Mesendoderm (in vitro differentiated cells): ENCODE measurements at regions not wholly inside any gene's neighbourhood (a gene's known extent, or its start where the extent isn't known, plus 50 kb on each side); places are given as distances from the start of the nearest gene placed in this dataset.

Experiments
- DNase-seq: peaks from one replicate; pipeline ENCODE4 v3.0.0; 2013
- H2AK5ac ChIP-seq: 2 replicates; pipeline ENCODE4 v1.6.1; 2013; ENCODE audit warnings: low read length, inconsistent platforms
- H2BK120ac ChIP-seq: 2 replicates; pipeline ENCODE4 v1.6.1; 2013; ENCODE audit warnings: low read depth, mild to moderate bottlenecking, low read length, moderate library complexity, mixed read lengths
- H2BK15ac ChIP-seq: replicated peaks from 2 replicates; pipeline ENCODE4 v1.6.1; 2013; ENCODE audit warnings: low read depth, mild to moderate bottlenecking, moderate library complexity
- H2BK5ac ChIP-seq: 2 replicates; pipeline ENCODE4 v1.6.1; 2013; ENCODE audit warnings: low read length, inconsistent platforms
- H3K18ac ChIP-seq: 2 replicates; pipeline ENCODE4 v1.6.1; 2013; ENCODE audit warnings: mild to moderate bottlenecking, low read length, mixed read lengths
- H3K23ac ChIP-seq: one replicate; pipeline ENCODE4 v1.6.1; 2013; ENCODE audit warnings: low read length
- H3K27ac ChIP-seq: 2 replicates; pipeline ENCODE4 v1.5.1; 2013; ENCODE audit warnings: low read depth, mild to moderate bottlenecking, inconsistent platforms, low read length, moderate library complexity
- H3K27me3 ChIP-seq: 2 replicates; pipeline ENCODE4 v1.6.1; 2013; ENCODE audit warnings: low read length, control low read depth, mild to moderate bottlenecking, inconsistent platforms; ENCODE audit not compliant: insufficient read depth, poor library complexity
- H3K36me3 ChIP-seq: 2 replicates; pipeline ENCODE4 v1.6.1; 2013; ENCODE audit warnings: low read length, inconsistent platforms; ENCODE audit not compliant: control insufficient read depth, insufficient read depth
- H3K4ac ChIP-seq: one replicate; pipeline ENCODE4 v1.6.1; 2013; ENCODE audit warnings: low read depth, mild to moderate bottlenecking, low read length, moderate library complexity
- H3K4me1 ChIP-seq: 2 replicates; pipeline ENCODE4 v1.6.1; 2013; ENCODE audit warnings: low read depth, low read length, inconsistent platforms; ENCODE audit not compliant: control insufficient read depth
- H3K4me2 ChIP-seq: 2 replicates; pipeline ENCODE4 v1.6.1; 2013; ENCODE audit warnings: low read length
- H3K4me3 ChIP-seq: 2 replicates; pipeline ENCODE4 v1.5.1; 2013; ENCODE audit warnings: mild to moderate bottlenecking, low read length
- H3K56ac ChIP-seq: one replicate; pipeline ENCODE4 v1.6.1; 2013; ENCODE audit warnings: low read length
- H3K79me1 ChIP-seq: 2 replicates; pipeline ENCODE4 v1.6.1; 2013; ENCODE audit warnings: low read length, inconsistent platforms
- H3K79me2 ChIP-seq: 2 replicates; pipeline ENCODE4 v1.6.1; 2013; ENCODE audit warnings: mild to moderate bottlenecking, low read length; ENCODE audit not compliant: control insufficient read depth, insufficient read depth
- H3K9ac ChIP-seq: 2 replicates; pipeline ENCODE4 v1.6.1; 2013; ENCODE audit warnings: low read length, inconsistent platforms
- H4K5ac ChIP-seq: one replicate; pipeline ENCODE4 v1.6.1; 2013; ENCODE audit warnings: low read length
- H4K8ac ChIP-seq: one replicate; pipeline ENCODE4 v1.6.1; 2013; ENCODE audit warnings: low read depth, mild to moderate bottlenecking, control low read depth, low read length, moderate library complexity
- WGBS: extraction: QIAGEN DNeasy Blood & Tissue Kit; methylation state at CpG from one replicate; pipeline ENCODE4 v1.1.7; 2013; ENCODE audit warnings: low lambda C conversion rate, missing lambda C conversion rate; ENCODE audit not compliant: insufficient coverage; ENCODE audit errors: extremely low coverage; 5-methylcytosine and 5-hydroxymethylcytosine counted together

DNA sequence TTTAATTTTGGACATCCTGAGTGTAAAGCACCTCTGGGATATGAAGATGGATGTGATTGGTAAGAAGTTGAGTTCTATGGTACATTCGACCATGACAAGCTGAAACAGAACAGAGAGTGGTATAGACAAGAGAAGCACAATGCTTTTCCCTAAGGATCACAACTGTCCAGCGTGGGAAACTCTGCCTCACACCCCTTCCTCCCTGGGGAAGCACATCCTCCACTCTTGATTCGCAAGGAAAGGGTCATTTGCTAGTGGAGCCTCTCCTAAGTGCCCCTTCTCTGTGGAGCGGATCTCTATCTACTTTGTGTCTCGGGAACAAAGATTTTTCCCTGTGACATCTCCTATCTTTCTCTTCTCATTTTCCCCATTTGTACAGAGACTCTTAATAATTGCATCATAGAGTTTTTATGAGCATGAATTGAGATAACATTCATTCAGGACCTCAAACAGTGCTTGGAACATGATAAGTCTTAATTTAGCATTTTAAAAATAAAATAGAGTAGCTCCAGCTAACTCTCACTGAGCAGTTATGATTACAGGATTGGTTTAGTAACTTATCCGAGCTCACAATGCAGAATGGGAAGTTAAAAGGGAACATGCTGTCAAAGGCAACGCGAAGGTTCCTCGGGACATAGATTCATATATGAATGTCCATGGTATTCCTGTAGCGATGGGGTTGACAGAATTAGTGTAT is 775.2 kb downstream of the C6orf118 start:
- no peak overlapping the region for H2BK5ac ChIP-seq
- no peak overlapping the region for H3K4ac ChIP-seq
- no peaks in the 10 kb centered on the region for H3K79me1 ChIP-seq
- H2BK120ac ChIP-seq = no peak overlapping the region
- no peaks in the 10 kb centered on the region for H3K4me1 ChIP-seq
- no peaks in the 10 kb centered on the region for H3K27me3 ChIP-seq
- H3K23ac ChIP-seq = no peak overlapping the region
- H3K56ac ChIP-seq = no peak overlapping the region
- H3K18ac ChIP-seq = no peak overlapping the region
- DNase-seq = no peak
- no CpG with 5 or more reads among the region's 10 CpGs for WGBS
- H4K8ac ChIP-seq = no peak overlapping the region
- H3K9ac ChIP-seq = no peak overlapping the region
- no peak overlapping the region for H2AK5ac ChIP-seq
- H3K79me2 ChIP-seq = no peaks in the 10 kb centered on the region
- no peak overlapping the region for H3K4me2 ChIP-seq
- no peak overlapping the region for H3K27ac ChIP-seq
- no peak overlapping the region for H3K4me3 ChIP-seq
- no peak overlapping the region for H2BK15ac ChIP-seq
- H4K5ac ChIP-seq = no peak overlapping the region
- H3K36me3 ChIP-seq = no peaks in the 10 kb centered on the region

DNA sequence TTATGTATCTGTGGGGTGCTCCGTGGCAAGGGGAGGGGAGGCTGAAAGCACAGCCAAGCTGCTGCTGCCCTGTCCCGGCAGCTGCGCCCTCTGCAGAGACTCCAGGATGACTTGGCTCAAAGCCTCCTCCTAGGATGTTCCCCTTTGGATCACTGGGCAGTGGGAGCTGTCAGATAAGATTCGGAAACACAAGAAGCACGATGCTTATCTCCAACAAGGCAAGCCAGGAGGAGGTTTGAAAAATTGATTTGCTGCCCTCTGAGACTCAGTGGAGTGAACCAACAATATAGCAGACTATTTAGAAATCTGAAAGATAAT is 776.4 kb downstream of the C6orf118 start:
- Histone ChIP-seq H3K36me3 (no peaks in the 10 kb centered on the region), H3K4me3 (no peak overlapping the region), H2AK5ac (no peak overlapping the region), H3K4ac (no peak overlapping the region), H4K8ac (no peak overlapping the region), H2BK5ac (no peak overlapping the region), H4K5ac (no peak overlapping the region), H3K27ac (no peak overlapping the region), H3K18ac (no peak overlapping the region), H3K79me1 (no peaks in the 10 kb centered on the region), H3K23ac (no peak overlapping the region), H3K4me2 (no peak overlapping the region), H3K56ac (no peak overlapping the region), H2BK15ac (no peak overlapping the region), H3K9ac (no peak overlapping the region), H3K27me3 (no peaks in the 10 kb centered on the region), H3K79me2 (no peaks in the 10 kb centered on the region), H3K4me1 (no peaks in the 10 kb centered on the region), H2BK120ac (no peak overlapping the region)
- no CpG with 5 or more reads among the region's 5 CpGs for WGBS
- DNase-seq = peak; percentile 33

DNA sequence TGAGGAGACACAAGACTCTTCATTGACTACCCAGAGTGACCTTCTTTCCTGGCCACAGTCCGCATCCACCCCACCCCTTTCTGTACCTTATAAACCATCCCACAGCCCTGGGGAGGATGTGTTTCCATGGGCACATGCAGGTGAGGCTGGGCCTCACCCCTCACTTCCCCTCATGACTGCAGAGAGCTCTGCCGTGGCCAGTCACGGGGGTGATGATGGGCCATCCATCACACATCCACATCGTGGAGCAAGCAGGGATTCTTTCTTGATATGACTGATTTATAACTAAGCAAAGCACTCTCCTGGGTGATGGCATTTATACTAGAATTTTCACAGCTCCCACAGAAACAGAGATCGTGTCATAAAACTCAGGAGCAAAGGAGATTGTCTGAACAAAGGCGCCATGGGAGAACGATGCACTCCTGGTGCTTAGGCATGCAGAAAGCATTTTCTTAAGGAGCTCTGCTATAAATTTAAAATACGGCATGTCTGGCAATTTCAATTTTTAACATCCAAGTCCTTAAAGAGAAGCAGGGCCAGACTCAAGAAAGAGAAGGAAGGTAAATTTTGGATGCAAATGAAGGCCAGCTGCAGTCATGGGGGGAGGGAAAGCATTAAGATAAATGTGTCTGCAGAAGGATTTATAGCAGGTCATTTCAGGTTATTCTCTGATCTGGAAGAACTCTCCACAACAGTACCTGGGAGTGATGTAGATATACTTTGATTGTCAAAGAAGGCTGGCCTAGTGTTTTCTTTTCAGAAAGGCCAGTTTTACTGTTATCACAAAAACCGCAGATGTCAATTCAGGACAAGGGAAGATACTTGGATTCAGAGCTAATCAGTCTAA is 777.0 kb downstream of the C6orf118 start:
- no peak overlapping the region for H4K8ac ChIP-seq
- H3K79me1 ChIP-seq = no peaks in the 10 kb centered on the region
- no peak overlapping the region for H3K23ac ChIP-seq
- no peak overlapping the region for H2BK5ac ChIP-seq
- no peak overlapping the region for H3K4ac ChIP-seq
- H3K27ac ChIP-seq = no peak overlapping the region
- no peak overlapping the region for H2BK120ac ChIP-seq
- H3K27me3 ChIP-seq = no peaks in the 10 kb centered on the region
- no peak overlapping the region for H2BK15ac ChIP-seq
- no CpG with 5 or more reads among the region's 9 CpGs for WGBS
- H2AK5ac ChIP-seq = no peak overlapping the region
- no peak overlapping the region for H3K56ac ChIP-seq
- H3K4me2 ChIP-seq = no peak overlapping the region
- no peak overlapping the region for H3K4me3 ChIP-seq
- no peaks in the 10 kb centered on the region for H3K36me3 ChIP-seq
- H3K9ac ChIP-seq = no peak overlapping the region
- DNase-seq = no peak
- H4K5ac ChIP-seq = no peak overlapping the region
- no peak overlapping the region for H3K18ac ChIP-seq
- no peaks in the 10 kb centered on the region for H3K79me2 ChIP-seq
- no peaks in the 10 kb centered on the region for H3K4me1 ChIP-seq

DNA sequence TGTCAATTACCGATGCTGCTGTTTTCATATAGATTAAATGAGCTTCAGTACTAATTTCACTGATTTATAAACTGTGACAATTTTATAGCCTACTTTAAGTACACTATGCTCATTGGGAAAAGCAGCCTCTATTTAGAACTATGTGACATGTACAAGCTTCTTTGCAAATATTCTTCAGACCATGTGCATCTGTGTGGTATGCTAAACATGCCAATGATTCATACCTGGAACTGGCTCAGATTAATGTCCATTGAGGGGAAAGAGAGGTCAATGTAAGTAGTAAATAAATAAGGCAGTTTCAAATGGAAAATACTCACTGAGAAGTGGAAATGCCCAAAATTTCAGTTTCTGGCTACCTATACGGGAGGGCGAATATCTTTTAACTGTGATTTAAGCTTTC is 777.7 kb downstream of the C6orf118 start:
- no peak overlapping the region for H3K4ac ChIP-seq
- no peak for DNase-seq
- WGBS = no CpG with 5 or more reads among the region's 3 CpGs
- H3K79me2 ChIP-seq = no peaks in the 10 kb centered on the region
- H3K36me3 ChIP-seq = no peaks in the 10 kb centered on the region
- H3K4me2 ChIP-seq = no peak overlapping the region
- no peak overlapping the region for H3K23ac ChIP-seq
- no peak overlapping the region for H3K18ac ChIP-seq
- H3K4me1 ChIP-seq = no peaks in the 10 kb centered on the region
- H4K8ac ChIP-seq = no peak overlapping the region
- H2BK5ac ChIP-seq = no peak overlapping the region
- no peak overlapping the region for H2BK15ac ChIP-seq
- H3K79me1 ChIP-seq = no peaks in the 10 kb centered on the region
- no peak overlapping the region for H3K56ac ChIP-seq
- no peak overlapping the region for H3K9ac ChIP-seq
- H3K27me3 ChIP-seq = no peaks in the 10 kb centered on the region
- H3K4me3 ChIP-seq = no peak overlapping the region
- no peak overlapping the region for H2BK120ac ChIP-seq
- no peak overlapping the region for H3K27ac ChIP-seq
- no peak overlapping the region for H2AK5ac ChIP-seq
- no peak overlapping the region for H4K5ac ChIP-seq

DNA sequence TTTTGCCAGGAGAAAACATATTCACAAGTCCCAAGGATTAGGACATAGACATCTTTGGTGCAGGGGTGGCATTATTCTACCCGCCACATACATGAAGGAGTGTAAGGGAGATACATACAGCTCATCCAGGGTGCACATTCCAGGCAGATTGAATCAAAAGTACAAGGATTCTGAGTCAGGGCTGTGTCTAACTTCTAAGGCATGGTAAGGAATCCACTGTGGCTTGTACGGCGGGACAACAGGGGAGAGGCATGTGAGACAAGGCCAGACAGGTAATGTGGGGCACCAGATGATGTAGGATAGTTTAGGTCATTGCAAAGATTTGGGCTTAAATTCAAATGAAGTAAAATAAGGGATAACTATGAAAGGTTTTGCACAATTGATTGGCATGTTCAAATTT is 780.9 kb downstream of the C6orf118 start:
- Histone ChIP-seq H2AK5ac (no peak overlapping the region), H3K27ac (no peak overlapping the region), H3K4me2 (no peak overlapping the region), H3K18ac (no peak overlapping the region), H3K4me3 (no peak overlapping the region), H3K9ac (no peak overlapping the region), H3K4me1 (no peaks in the 10 kb centered on the region), H2BK120ac (no peak overlapping the region), H3K79me1 (no peaks in the 10 kb centered on the region), H3K27me3 (no peaks in the 10 kb centered on the region), H2BK15ac (no peak overlapping the region), H3K23ac (no peak overlapping the region), H3K4ac (no peak overlapping the region), H3K56ac (no peak overlapping the region), H4K5ac (no peak overlapping the region), H4K8ac (no peak overlapping the region), H3K79me2 (no peaks in the 10 kb centered on the region), H2BK5ac (no peak overlapping the region), H3K36me3 (no peaks in the 10 kb centered on the region)
- no CpG with 5 or more reads among the region's 3 CpGs for WGBS
- DNase-seq = no peak
